ENCODE measurements at regions not wholly inside any gene's neighbourhood (a gene's known extent, or its start where the extent isn't known, plus 50 kb on each side); places are given as distances from the start of the nearest gene placed in this dataset.

- H3K4me1 Mint-ChIP-seq, result no peaks in the 10 kb centered on the region
- H3K4me3 Mint-ChIP-seq, result no peak overlapping the region
- H3K27ac Mint-ChIP-seq, result no peak overlapping the region
- ATAC-seq, result no peak
- H3K27me3 Mint-ChIP-seq, result no peaks in the 10 kb centered on the region
- H3K9me3 Mint-ChIP-seq, result peaks cover 3% of the 10 kb centered on the region
- H3K36me3 Mint-ChIP-seq, result no peaks in the 10 kb centered on the region
Measured at GRCh38 chr9:87167161-87167560, 219.9 kb upstream of the GAS1 start.

GRCh38 chr9:87167582-87167981 lies 220.3 kb upstream of the GAS1 start:
- no peak for ATAC-seq
- Mint-ChIP-seq H3K4me1 (no peaks in the 10 kb centered on the region), H3K9me3 (peaks cover 3% of the 10 kb centered on the region), H3K27ac (no peak overlapping the region), H3K27me3 (no peaks in the 10 kb centered on the region), H3K36me3 (no peaks in the 10 kb centered on the region), H3K4me3 (no peak overlapping the region)

- Mint-ChIP-seq H3K27me3 (no peaks in the 10 kb centered on the region), H3K36me3 (no peaks in the 10 kb centered on the region), H3K9me3 (peaks cover 6% of the 10 kb centered on the region), H3K4me1 (no peaks in the 10 kb centered on the region), H3K27ac (no peak overlapping the region), H3K4me3 (no peak overlapping the region)
- ATAC-seq, result no peak
Measured at GRCh38 chr9:87178302-87178701, 231.0 kb upstream of the GAS1 start.

- Mint-ChIP-seq H3K4me3 (no peak overlapping the region), H3K4me1 (no peaks in the 10 kb centered on the region), H3K27me3 (no peaks in the 10 kb centered on the region), H3K9me3 (peaks cover 6% of the 10 kb centered on the region), H3K27ac (no peak overlapping the region), H3K36me3 (no peaks in the 10 kb centered on the region)
- no peak for ATAC-seq
Measured at GRCh38 chr9:87179553-87180340, 232.4 kb upstream of the GAS1 start.

- no peaks in the 10 kb centered on the region for H3K36me3 Mint-ChIP-seq
- no peak for ATAC-seq
- H3K4me1 Mint-ChIP-seq, result no peaks in the 10 kb centered on the region
- H3K9me3 Mint-ChIP-seq, result peaks cover 6% of the 10 kb centered on the region
- no peak overlapping the region for H3K4me3 Mint-ChIP-seq
- no peak overlapping the region for H3K27ac Mint-ChIP-seq
- H3K27me3 Mint-ChIP-seq, result no peaks in the 10 kb centered on the region
Measured at GRCh38 chr9:87180361-87180760, 233.1 kb upstream of the GAS1 start.

DNA sequence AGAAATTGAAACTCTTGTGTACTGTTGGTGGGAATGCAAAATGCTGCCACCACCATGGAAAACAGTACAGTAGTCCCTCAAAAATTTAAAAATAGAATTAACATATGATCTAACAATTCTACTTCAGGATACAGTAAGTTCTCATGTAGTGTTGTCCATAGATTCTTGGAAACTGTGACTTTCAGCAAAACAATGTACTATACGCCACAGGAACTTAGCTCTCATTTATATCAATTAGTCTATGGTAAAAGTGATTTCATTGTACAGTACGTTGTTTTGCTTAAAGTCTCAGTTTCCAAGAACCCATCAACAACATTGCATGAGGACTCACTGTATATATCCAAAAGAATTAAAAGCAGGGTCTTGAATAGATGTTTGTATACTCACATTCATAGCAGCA lies 233.5 kb upstream of the GAS1 start:
- ATAC-seq, result no peak
- Mint-ChIP-seq H3K4me1 (no peaks in the 10 kb centered on the region), H3K27ac (no peak overlapping the region), H3K27me3 (no peaks in the 10 kb centered on the region), H3K36me3 (no peaks in the 10 kb centered on the region), H3K4me3 (no peak overlapping the region), H3K9me3 (peaks cover 6% of the 10 kb centered on the region)

- H3K4me1 Mint-ChIP-seq, result no peaks in the 10 kb centered on the region
- ATAC-seq, result no peak
- no peak overlapping the region for H3K4me3 Mint-ChIP-seq
- no peaks in the 10 kb centered on the region for H3K36me3 Mint-ChIP-seq
- H3K27me3 Mint-ChIP-seq, result no peaks in the 10 kb centered on the region
- H3K9me3 Mint-ChIP-seq, result peaks cover 6% of the 10 kb centered on the region
- no peak overlapping the region for H3K27ac Mint-ChIP-seq
Measured at GRCh38 chr9:87181670-87182069, 234.4 kb upstream of the GAS1 start.

GRCh38 chr9:87184956-87185642 lies 237.8 kb upstream of the GAS1 start:
- Mint-ChIP-seq H3K27ac (no peak overlapping the region), H3K4me3 (no peak overlapping the region), H3K36me3 (no peaks in the 10 kb centered on the region), H3K4me1 (no peaks in the 10 kb centered on the region), H3K9me3 (peaks cover 4% of the 10 kb centered on the region), H3K27me3 (peaks cover 8% of the 10 kb centered on the region)
- no peak for ATAC-seq

GRCh38 chr9:87187656-87188055 lies 240.3 kb upstream of the GAS1 start:
- no peak for ATAC-seq
- Mint-ChIP-seq H3K4me1 (no peaks in the 10 kb centered on the region), H3K36me3 (no peaks in the 10 kb centered on the region), H3K9me3 (peaks cover under 1% of the 10 kb centered on the region), H3K27ac (no peak overlapping the region), H3K4me3 (no peak overlapping the region), H3K27me3 (peaks cover 8% of the 10 kb centered on the region)

- Mint-ChIP-seq H3K4me1 (no peaks in the 10 kb centered on the region), H3K36me3 (no peaks in the 10 kb centered on the region), H3K9me3 (no peaks in the 10 kb centered on the region), H3K27ac (no peak overlapping the region), H3K27me3 (peaks cover 8% of the 10 kb centered on the region), H3K4me3 (no peak overlapping the region)
- no peak for ATAC-seq
Measured at GRCh38 chr9:87189006-87189405, 241.7 kb upstream of the GAS1 start.

DNA sequence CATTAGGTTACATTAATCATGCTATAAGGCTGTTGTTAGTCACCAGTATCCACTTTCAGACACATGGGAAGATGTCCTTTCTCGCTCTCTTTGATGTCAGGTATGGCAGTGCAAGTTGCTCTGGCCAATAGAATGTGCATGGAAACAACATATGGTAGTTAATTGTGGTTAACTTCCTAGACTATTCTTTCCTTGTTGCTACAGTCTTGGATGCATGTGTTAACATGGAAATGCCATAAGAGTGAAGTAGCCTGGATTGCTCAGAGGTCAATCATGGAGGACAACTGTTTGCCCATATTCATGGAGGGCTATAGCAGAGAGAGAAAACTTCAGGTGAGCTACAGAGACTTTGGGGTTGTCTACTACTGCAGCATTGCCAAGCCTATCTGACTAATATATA lies 245.8 kb upstream of the GAS1 start:
- Mint-ChIP-seq H3K27ac (no peak overlapping the region), H3K4me3 (no peak overlapping the region), H3K36me3 (no peaks in the 10 kb centered on the region), H3K27me3 (peaks cover 7% of the 10 kb centered on the region), H3K4me1 (no peaks in the 10 kb centered on the region), H3K9me3 (peaks cover 3% of the 10 kb centered on the region)
- ATAC-seq, result no peak

- Mint-ChIP-seq H3K4me3 (no peak overlapping the region), H3K36me3 (no peaks in the 10 kb centered on the region), H3K4me1 (no peaks in the 10 kb centered on the region), H3K27ac (no peak overlapping the region), H3K9me3 (peaks cover 3% of the 10 kb centered on the region), H3K27me3 (no peaks in the 10 kb centered on the region)
- ATAC-seq, result no peak
Measured at GRCh38 chr9:87193925-87194868, 246.9 kb upstream of the GAS1 start.

DNA sequence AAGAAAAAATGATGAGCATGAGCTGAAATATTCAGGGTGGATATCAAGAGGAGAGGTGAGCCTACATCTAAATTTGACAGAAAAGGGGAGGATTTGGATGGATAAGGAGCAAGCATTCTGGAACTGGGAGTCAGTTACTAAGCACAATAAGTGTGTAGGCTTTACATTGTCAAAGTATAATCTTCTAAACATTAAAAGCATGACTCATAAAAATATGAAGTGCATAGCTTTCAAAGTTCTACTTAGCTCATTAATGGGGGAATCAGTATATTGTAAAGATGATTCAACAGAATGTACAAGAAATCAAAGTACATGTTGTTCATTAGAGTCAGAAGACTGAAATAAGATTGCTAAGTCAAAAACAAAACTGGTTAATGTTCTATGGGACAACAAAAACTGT lies 248.0 kb upstream of the GAS1 start:
- no peaks in the 10 kb centered on the region for H3K4me1 Mint-ChIP-seq
- H3K9me3 Mint-ChIP-seq, result peaks cover 3% of the 10 kb centered on the region
- no peaks in the 10 kb centered on the region for H3K36me3 Mint-ChIP-seq
- no peak overlapping the region for H3K27ac Mint-ChIP-seq
- H3K4me3 Mint-ChIP-seq, result no peak overlapping the region
- H3K27me3 Mint-ChIP-seq, result no peaks in the 10 kb centered on the region
- ATAC-seq, result no peak

GRCh38 chr9:87197349-87198130 lies 250.2 kb upstream of the GAS1 start:
- H3K4me1 Mint-ChIP-seq, result no peaks in the 10 kb centered on the region
- H3K36me3 Mint-ChIP-seq, result no peaks in the 10 kb centered on the region
- no peak overlapping the region for H3K4me3 Mint-ChIP-seq
- H3K9me3 Mint-ChIP-seq, result peaks cover 3% of the 10 kb centered on the region
- peak; percentile 41 for ATAC-seq
- no peak overlapping the region for H3K27ac Mint-ChIP-seq
- no peaks in the 10 kb centered on the region for H3K27me3 Mint-ChIP-seq

DNA sequence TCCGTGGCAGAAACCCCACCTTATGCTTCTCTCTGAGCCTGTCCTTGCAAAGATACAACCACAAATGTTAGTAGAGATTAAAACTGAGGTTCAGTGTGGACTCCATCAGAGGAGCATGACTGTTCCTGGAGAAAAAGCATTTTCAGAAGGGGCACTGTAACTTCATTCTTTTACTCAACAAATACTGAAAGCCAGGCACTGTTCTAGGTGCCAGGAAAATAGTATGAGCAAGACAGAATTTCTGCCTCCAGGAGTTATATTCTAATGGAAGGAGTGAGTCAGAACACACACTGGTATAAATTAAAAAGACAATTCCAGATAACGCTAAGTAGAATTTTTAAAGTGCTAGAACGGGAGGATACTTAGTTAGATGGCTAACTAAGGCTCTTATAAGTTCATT lies 251.4 kb upstream of the GAS1 start:
- no peaks in the 10 kb centered on the region for H3K36me3 Mint-ChIP-seq
- H3K4me3 Mint-ChIP-seq, result no peak overlapping the region
- H3K4me1 Mint-ChIP-seq, result no peaks in the 10 kb centered on the region
- no peak for ATAC-seq
- H3K27me3 Mint-ChIP-seq, result no peaks in the 10 kb centered on the region
- H3K27ac Mint-ChIP-seq, result no peak overlapping the region
- H3K9me3 Mint-ChIP-seq, result peaks cover 4% of the 10 kb centered on the region
